DND-41 (cell line): ENCODE measurements at regions not wholly inside any gene's neighbourhood (a gene's known extent, or its start where the extent isn't known, plus 50 kb on each side); places are given as distances from the start of the nearest gene placed in this dataset.

Source experiments
- ATAC-seq: fragments of 200-7000 bp; cut with Tn5 transposase; 3 replicates; pipeline ENCODE4 v1.9.1; 2021; ENCODE audit warnings: low read depth; ENCODE audit not compliant: insufficient read depth
- DNase-seq: peaks from one replicate; pipeline ENCODE4 v3.0.0-alpha.2; 2020
- H2AFZ ChIP-seq: 2 replicates; pipeline ENCODE4 v1.6.0; 2012; ENCODE audit warnings: low read depth, low read length
- H3K27ac ChIP-seq: 2 replicates; pipeline ENCODE4 v1.5.1; 2012; ENCODE audit warnings: low read length, inconsistent platforms
- H3K27me3 ChIP-seq: fragments of 200-600 bp; sonication (generic); 2 replicates; pipeline ENCODE4 v1.6.0; 2012; ENCODE audit warnings: low read length, mild to moderate bottlenecking, inconsistent platforms; ENCODE audit not compliant: insufficient read depth, poor library complexity
- H3K36me3 ChIP-seq: 2 replicates; pipeline ENCODE4 v1.5.1; 2012; ENCODE audit warnings: low read length, inconsistent platforms; ENCODE audit not compliant: insufficient read depth
- H3K4me1 ChIP-seq: 2 replicates; pipeline ENCODE4 v1.5.1; 2012; ENCODE audit warnings: mild to moderate bottlenecking, low read length; ENCODE audit not compliant: insufficient read depth
- H3K4me2 ChIP-seq: 2 replicates; pipeline ENCODE4 v1.6.0; 2012; ENCODE audit warnings: mild to moderate bottlenecking, moderate library complexity, low read length, inconsistent platforms; ENCODE audit not compliant: insufficient read depth
- H3K4me3 ChIP-seq, 2 experiments: fragments of 200-600 bp in 1 of 2; shearing (Covaris generic) in 1 of 2; 2 replicates each; pipeline ENCODE4 v1.5.1; 2012 to 2016; ENCODE audit warnings: inconsistent platforms in 2 of 2, low read length in 2 of 2, mild to moderate bottlenecking in 2 of 2, low read depth in 1 of 2, moderate library complexity in 1 of 2
- H3K79me2 ChIP-seq: 2 replicates; pipeline ENCODE4 v1.6.0; 2012; ENCODE audit warnings: low read length, inconsistent platforms; ENCODE audit not compliant: insufficient read depth
- H3K9ac ChIP-seq: 2 replicates; pipeline ENCODE4 v1.6.0; 2012; ENCODE audit warnings: low read depth, mild to moderate bottlenecking, inconsistent platforms, low read length, moderate library complexity
- H3K9me3 ChIP-seq: 2 replicates; pipeline ENCODE4 v1.5.1; 2012; ENCODE audit warnings: low read length, moderate library complexity, mild to moderate bottlenecking, inconsistent platforms; ENCODE audit not compliant: insufficient read depth, severe bottlenecking
- H4K20me1 ChIP-seq: 2 replicates; pipeline ENCODE4 v1.6.0; 2012; ENCODE audit warnings: low read length; ENCODE audit not compliant: insufficient read depth
- CTCF ChIP-seq: IDR thresholded peaks from 2 replicates; pipeline ENCODE4 v1.5.1; 2012; ENCODE audit warnings: borderline replicate concordance, low read length, moderate library complexity, mild to moderate bottlenecking; ENCODE audit not compliant: poor library complexity, severe bottlenecking; ENCODE audit errors: extremely low read depth
- EZH2 ChIP-seq: IDR thresholded peaks from 3 replicates; pipeline ENCODE4 v1.6.1; 2012; ENCODE audit warnings: borderline replicate concordance, low read depth, mild to moderate bottlenecking, moderate library complexity, low read length, inconsistent platforms; ENCODE audit not compliant: severe bottlenecking

- no peak for TF ChIP-seq EZH2
- TF ChIP-seq CTCF: no peak
- H2AFZ ChIP-seq: no peak overlapping the region
- H3K27ac ChIP-seq: no peak overlapping the region
- H3K36me3 ChIP-seq: no peaks in the 10 kb centered on the region
- no peaks in the 10 kb centered on the region for H3K4me1 ChIP-seq
- no peak overlapping the region for H3K4me2 ChIP-seq
- no peak overlapping the region for H3K9ac ChIP-seq
- H3K9me3 ChIP-seq: no peaks in the 10 kb centered on the region
- no peaks in the 10 kb centered on the region for H4K20me1 ChIP-seq
- H3K27me3 ChIP-seq: no peaks in the 10 kb centered on the region
- H3K79me2 ChIP-seq: no peaks in the 10 kb centered on the region
- ATAC-seq (no peak), DNase-seq (no peak)
- no peak overlapping the region for H3K4me3 ChIP-seq
These were observed 274.0 kb downstream of the MYCN start for GRCh38 chr2:16214391-16214790.

DNA sequence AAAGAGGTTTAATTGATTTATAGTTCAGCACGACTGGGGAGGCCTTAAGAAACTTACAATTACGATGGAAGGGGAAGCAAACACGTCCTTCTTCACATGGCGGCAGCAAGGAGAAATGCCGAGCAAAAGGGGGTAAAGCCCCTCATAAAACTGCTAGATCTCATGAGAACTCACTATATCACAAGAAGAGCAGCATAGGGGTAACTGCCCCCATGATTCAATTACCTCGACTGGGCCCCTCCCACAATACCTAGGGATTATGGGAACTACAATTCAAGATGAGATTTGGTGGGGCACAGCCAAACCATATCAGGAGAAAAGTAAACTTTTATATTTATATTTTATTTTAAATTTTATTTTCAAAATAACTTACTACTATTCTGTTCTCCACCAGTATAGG lies 272.0 kb downstream of the MYCN start:
- Histone ChIP-seq H2AFZ (no peak overlapping the region), H3K27ac (no peak overlapping the region), H3K79me2 (no peaks in the 10 kb centered on the region), H3K9me3 (peaks cover 6% of the 10 kb centered on the region), H3K4me1 (no peaks in the 10 kb centered on the region), H3K27me3 (no peaks in the 10 kb centered on the region), H3K4me2 (no peak overlapping the region), H3K9ac (no peak overlapping the region), H3K36me3 (no peaks in the 10 kb centered on the region), H3K4me3 (no peak overlapping the region), H4K20me1 (no peaks in the 10 kb centered on the region)
- TF ChIP-seq CTCF (no peak), EZH2 (no peak)
- no peak for DNase-seq
- ATAC-seq: no peak

GRCh38 chr2:16211341-16211740 lies 271.0 kb downstream of the MYCN start:
- H3K4me3 ChIP-seq: no peak overlapping the region
- H4K20me1 ChIP-seq: no peaks in the 10 kb centered on the region
- H3K79me2 ChIP-seq: no peaks in the 10 kb centered on the region
- ATAC-seq: no peak
- H3K27ac ChIP-seq: no peak overlapping the region
- no peak for DNase-seq
- no peak overlapping the region for H2AFZ ChIP-seq
- no peaks in the 10 kb centered on the region for H3K27me3 ChIP-seq
- H3K9me3 ChIP-seq: peaks cover 6% of the 10 kb centered on the region
- H3K4me2 ChIP-seq: no peak overlapping the region
- H3K36me3 ChIP-seq: no peaks in the 10 kb centered on the region
- TF ChIP-seq EZH2 (no peak), CTCF (no peak)
- no peaks in the 10 kb centered on the region for H3K4me1 ChIP-seq
- no peak overlapping the region for H3K9ac ChIP-seq

- Histone ChIP-seq H2AFZ (no peak overlapping the region), H3K27me3 (no peaks in the 10 kb centered on the region), H3K4me1 (no peaks in the 10 kb centered on the region), H3K4me3 (no peak overlapping the region), H3K79me2 (no peaks in the 10 kb centered on the region), H3K27ac (no peak overlapping the region), H3K36me3 (no peaks in the 10 kb centered on the region), H3K9me3 (peaks cover 6% of the 10 kb centered on the region), H3K9ac (no peak overlapping the region), H4K20me1 (no peaks in the 10 kb centered on the region), H3K4me2 (no peak overlapping the region)
- no peak for DNase-seq
- no peak for ATAC-seq
- TF ChIP-seq EZH2: no peak
- no peak for TF ChIP-seq CTCF
These were observed 270.5 kb downstream of the MYCN start for GRCh38 chr2:16210841-16211240.
